ENCODE measurements at regions not wholly inside any gene's neighbourhood (a gene's known extent, or its start where the extent isn't known, plus 50 kb on each side); places are given as distances from the start of the nearest gene placed in this dataset.
A peak's percentile ranks its signal among the peaks of the same experiment; 100 is the strongest.

DNA sequence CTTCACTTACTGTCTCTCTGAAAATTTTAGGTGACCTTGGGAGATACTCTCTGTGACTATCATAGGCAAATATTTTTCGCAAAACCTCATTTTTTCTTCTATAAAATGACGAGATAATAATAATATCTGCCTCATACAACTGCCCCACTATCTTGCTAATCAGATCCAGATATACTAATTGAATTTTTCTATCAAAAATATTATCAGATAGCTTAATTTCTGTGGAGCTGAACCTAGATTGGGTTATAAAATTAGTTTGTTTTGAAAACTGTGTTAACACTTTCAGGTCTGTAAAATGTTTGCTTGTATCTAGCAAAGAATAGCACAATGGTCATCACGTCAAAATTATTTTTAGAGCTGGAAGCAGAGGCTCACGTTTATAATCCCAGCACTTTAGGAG, 486.7 kb upstream of the LRRN3 start:
- H3K4me1 Mint-ChIP-seq: peaks cover 3% of the 10 kb centered on the region
- H2AFZ ChIP-seq (replicated peaks): no peak overlapping the region

DNA sequence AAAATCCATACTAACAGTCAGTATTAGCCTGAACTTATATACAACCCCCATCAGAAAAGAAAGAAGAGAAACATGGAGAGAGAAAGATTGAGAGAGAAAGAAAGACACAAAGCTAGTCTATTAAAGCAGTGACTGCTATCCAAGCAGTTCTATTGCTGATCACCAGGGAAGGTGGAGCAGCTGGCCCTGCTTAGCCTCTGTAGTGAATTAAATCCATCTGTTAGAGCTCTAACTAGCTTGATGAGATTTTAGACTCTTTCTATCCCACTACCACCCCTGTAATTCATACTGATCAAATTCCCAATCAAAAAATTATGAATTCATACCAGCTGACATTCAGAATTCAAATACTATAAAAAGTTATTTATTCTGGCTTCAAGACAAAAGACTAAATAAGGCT, 486.0 kb upstream of the LRRN3 start:
- Mint-ChIP-seq H3K9me3 (peaks cover 2% of the 10 kb centered on the region), H3K27ac (no peak overlapping the region), H3K36me3 (no peaks in the 10 kb centered on the region), H3K27me3 (ENCODE audit: insufficient read depth, low read depth) (no peaks in the 10 kb centered on the region), H3K4me1 (peaks cover 3% of the 10 kb centered on the region), H3K4me3 (no peak overlapping the region)
- no peak for DNase-seq (ENCODE audit: low spot score)
- no peaks in the 10 kb centered on the region for H3K36me3 ChIP-seq
- H3K4me3 ChIP-seq: no peak overlapping the region
- no peaks in the 10 kb centered on the region for H3F3A ChIP-seq (ENCODE audit: low read depth)
- H3K9me3 ChIP-seq (ENCODE audit: low read depth): no peaks in the 10 kb centered on the region
- H3K4me1 ChIP-seq: no peaks in the 10 kb centered on the region
- H2AFZ ChIP-seq (replicated peaks): no peak overlapping the region
- H4K20me1 ChIP-seq (ENCODE audit: low read depth): no peaks in the 10 kb centered on the region
- H3K4me2 ChIP-seq: no peak overlapping the region
- H3K27ac ChIP-seq: no peak overlapping the region
- no peaks in the 10 kb centered on the region for H3K79me2 ChIP-seq (ENCODE audit: low read depth)
- no peaks in the 10 kb centered on the region for H3K27me3 ChIP-seq
- H3K9ac ChIP-seq: no peak overlapping the region
- TF ChIP-seq, protein P1, sequence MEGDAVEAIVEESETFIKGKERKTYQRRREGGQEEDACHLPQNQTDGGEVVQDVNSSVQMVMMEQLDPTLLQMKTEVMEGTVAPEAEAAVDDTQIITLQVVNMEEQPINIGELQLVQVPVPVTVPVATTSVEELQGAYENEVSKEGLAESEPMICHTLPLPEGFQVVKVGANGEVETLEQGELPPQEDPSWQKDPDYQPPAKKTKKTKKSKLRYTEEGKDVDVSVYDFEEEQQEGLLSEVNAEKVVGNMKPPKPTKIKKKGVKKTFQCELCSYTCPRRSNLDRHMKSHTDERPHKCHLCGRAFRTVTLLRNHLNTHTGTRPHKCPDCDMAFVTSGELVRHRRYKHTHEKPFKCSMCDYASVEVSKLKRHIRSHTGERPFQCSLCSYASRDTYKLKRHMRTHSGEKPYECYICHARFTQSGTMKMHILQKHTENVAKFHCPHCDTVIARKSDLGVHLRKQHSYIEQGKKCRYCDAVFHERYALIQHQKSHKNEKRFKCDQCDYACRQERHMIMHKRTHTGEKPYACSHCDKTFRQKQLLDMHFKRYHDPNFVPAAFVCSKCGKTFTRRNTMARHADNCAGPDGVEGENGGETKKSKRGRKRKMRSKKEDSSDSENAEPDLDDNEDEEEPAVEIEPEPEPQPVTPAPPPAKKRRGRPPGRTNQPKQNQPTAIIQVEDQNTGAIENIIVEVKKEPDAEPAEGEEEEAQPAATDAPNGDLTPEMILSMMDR (IDR thresholded peaks at IDR 0.05): no peak
- TF ChIP-seq EZH2phosphoT487 (IDR thresholded peaks at IDR 0.05) (no peak), EZH2 (IDR thresholded peaks at IDR 0.05) (no peak)

More for the DNA sequence above, 486.7 kb upstream of the LRRN3 start:
- H3K9me3 ChIP-seq (ENCODE audit: low read depth): no peaks in the 10 kb centered on the region
- H3F3A ChIP-seq (ENCODE audit: low read depth): no peaks in the 10 kb centered on the region
- Mint-ChIP-seq H3K9me3 (peaks cover 2% of the 10 kb centered on the region), H3K27me3 (ENCODE audit: insufficient read depth, low read depth) (no peaks in the 10 kb centered on the region), H3K27ac (no peak overlapping the region), H3K36me3 (no peaks in the 10 kb centered on the region), H3K4me3 (no peak overlapping the region)
- H3K27me3 ChIP-seq: no peaks in the 10 kb centered on the region
- H3K36me3 ChIP-seq: no peaks in the 10 kb centered on the region
- H3K4me3 ChIP-seq: no peak overlapping the region
- no peak for DNase-seq (ENCODE audit: low spot score)
- H3K27ac ChIP-seq: no peak overlapping the region
- H3K9ac ChIP-seq: no peak overlapping the region
- H3K4me2 ChIP-seq: no peak overlapping the region
- no peaks in the 10 kb centered on the region for H4K20me1 ChIP-seq (ENCODE audit: low read depth)
- H3K79me2 ChIP-seq (ENCODE audit: low read depth): no peaks in the 10 kb centered on the region
- no peaks in the 10 kb centered on the region for H3K4me1 ChIP-seq
- no peak for TF ChIP-seq EZH2 (IDR thresholded peaks at IDR 0.05)
- TF ChIP-seq, protein P1 (IDR thresholded peaks at IDR 0.05): no peak
- TF ChIP-seq EZH2phosphoT487 (IDR thresholded peaks at IDR 0.05): no peak

DNA sequence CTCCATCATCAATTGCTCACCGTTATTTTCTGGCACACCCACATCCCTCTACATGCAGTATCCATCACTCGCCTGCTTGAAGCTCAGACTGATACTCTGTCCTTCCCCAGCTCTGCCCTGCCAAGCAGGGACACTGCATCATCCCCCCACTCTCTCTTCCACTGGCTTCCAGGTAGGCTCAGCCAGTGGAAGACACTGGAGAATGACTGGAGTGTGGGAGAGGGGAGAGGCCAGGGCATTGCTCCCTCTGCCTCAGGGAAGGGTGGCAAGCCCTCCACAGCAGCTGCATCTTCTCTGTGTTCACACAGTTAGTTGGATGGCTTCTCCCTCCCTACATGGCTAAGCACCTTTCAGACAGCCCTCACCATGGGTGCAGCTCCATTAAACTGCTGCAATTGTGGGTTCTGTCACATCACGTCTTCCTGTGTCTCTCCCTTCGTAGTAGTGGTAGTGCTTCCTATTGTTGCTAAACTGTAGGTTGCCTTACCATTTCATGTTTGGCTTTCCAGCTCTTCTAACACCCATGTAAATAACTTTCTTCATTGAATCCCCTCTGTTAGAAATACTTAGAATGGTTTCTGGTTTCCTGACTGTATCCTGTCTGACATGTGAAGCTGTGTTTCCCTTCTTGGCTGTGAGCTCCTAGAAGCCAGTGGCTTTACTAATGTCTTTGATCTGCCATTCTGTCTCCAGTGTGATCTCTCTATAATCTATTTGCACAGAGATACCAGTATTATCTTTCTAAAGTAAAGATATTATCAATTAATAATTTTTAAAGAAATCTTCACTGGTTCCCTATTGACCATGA, 483.7 kb upstream of the LRRN3 start:
- Histone ChIP-seq H3K9me3 (ENCODE audit: low read depth) (no peaks in the 10 kb centered on the region), H3K4me3 (no peak overlapping the region), H3K27me3 (no peaks in the 10 kb centered on the region), H3K4me1 (no peaks in the 10 kb centered on the region), H3K79me2 (ENCODE audit: low read depth) (no peaks in the 10 kb centered on the region), H3F3A (ENCODE audit: low read depth) (no peaks in the 10 kb centered on the region), H3K9ac (no peak overlapping the region), H2AFZ (replicated peaks) (peak overlapping the region; percentile 32), H3K4me2 (no peak overlapping the region), H3K27ac (no peak overlapping the region), H3K36me3 (no peaks in the 10 kb centered on the region), H4K20me1 (ENCODE audit: low read depth) (no peaks in the 10 kb centered on the region)
- peaks cover 2% of the 10 kb centered on the region for H3K9me3 Mint-ChIP-seq
- no peak overlapping the region for H3K27ac Mint-ChIP-seq
- no peak for DNase-seq (ENCODE audit: low spot score)
- H3K4me1 Mint-ChIP-seq: peaks cover 3% of the 10 kb centered on the region
- H3K27me3 Mint-ChIP-seq (ENCODE audit: insufficient read depth, low read depth): no peaks in the 10 kb centered on the region
- no peak overlapping the region for H3K4me3 Mint-ChIP-seq
- TF ChIP-seq, protein P1 (IDR thresholded peaks at IDR 0.05): no peak
- TF ChIP-seq EZH2 (IDR thresholded peaks at IDR 0.05) (no peak), EZH2phosphoT487 (IDR thresholded peaks at IDR 0.05) (no peak)
- H3K36me3 Mint-ChIP-seq: no peaks in the 10 kb centered on the region

All from neural progenitor cell (in vitro differentiated cells).